ENCODE measurements at regions not wholly inside any gene's neighbourhood (a gene's known extent, or its start where the extent isn't known, plus 50 kb on each side); places are given as distances from the start of the nearest gene placed in this dataset.
"Not testable (repeated sequence)": the region's sequence is repeated elsewhere in the genome, so short reads cannot be mapped to it uniquely, and the experiment has no call there.

DNA sequence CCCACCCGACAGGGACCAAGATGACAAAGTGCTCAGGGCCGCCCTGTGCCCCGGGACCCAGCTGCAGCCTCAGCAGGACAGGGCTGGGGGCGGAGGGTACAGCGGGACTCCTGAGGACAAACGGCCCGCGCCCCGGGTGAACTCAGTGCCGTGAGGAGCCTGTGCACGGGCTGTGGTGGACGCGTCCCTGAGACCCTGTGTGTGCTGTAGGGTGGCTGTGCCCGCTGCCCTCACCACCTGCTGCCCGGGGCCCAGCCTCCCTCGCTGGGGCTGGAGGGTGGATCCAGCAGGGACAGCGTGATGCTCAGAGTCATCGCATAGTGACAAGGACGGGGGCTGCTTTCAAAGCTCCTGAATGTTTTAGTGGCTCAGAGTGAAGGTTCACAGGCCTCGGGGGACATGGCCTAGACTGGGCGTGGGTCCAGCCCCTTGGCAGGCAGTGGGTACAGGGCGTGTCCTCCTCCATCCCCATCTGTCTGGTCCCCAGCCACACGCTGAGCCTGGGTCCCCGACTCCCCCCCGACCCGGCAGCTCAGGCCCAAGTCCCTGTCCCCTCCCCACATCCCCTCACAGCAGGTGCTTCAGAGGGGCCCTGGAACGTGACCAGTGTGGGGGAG lies 172.7 kb downstream of the TMEM121 start:
- not testable (repeated sequence) for DNase-seq

DNA sequence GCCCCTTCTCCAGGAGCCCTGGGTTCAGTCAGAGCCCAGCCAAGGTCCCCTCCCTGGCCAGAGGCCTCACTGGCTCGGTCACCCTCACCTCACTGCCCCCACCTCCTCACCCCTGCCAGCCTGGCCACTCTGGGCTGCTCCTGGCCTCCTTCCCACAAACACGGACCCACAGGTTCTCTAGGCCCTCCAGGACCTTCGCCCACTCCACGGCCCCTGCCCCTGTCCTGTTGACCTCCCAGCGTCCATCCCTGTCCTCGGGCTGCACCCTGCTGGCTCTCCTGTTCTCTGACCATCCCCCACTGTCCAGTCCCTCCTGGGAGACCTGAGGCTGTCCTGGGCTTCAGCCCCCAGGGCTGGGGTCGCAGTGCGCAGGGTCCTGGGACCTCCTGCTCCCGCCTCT lies 173.3 kb downstream of the TMEM121 start:
- not testable (repeated sequence) for DNase-seq

DNA sequence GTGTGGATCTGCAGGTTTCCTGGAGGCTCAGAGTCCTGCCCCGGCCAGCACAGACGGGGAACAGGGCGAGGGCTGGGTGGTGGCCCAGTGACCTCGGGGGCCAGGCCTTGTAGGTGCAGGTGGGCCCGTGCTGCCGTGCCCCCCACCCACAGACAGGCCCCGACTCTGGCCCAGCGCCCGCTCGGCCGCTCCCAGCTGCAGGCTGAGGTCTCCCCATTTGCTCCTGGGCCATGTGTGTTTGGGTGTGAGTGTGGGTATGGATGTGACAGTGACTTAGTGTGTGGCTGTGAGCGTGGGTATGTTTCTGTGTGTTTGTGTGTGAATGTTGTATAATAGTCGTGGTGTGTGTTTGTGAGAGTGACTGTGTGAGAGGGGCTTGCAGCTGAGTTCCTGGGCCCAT lies 173.8 kb downstream of the TMEM121 start:
- not testable (repeated sequence) for DNase-seq

DNA sequence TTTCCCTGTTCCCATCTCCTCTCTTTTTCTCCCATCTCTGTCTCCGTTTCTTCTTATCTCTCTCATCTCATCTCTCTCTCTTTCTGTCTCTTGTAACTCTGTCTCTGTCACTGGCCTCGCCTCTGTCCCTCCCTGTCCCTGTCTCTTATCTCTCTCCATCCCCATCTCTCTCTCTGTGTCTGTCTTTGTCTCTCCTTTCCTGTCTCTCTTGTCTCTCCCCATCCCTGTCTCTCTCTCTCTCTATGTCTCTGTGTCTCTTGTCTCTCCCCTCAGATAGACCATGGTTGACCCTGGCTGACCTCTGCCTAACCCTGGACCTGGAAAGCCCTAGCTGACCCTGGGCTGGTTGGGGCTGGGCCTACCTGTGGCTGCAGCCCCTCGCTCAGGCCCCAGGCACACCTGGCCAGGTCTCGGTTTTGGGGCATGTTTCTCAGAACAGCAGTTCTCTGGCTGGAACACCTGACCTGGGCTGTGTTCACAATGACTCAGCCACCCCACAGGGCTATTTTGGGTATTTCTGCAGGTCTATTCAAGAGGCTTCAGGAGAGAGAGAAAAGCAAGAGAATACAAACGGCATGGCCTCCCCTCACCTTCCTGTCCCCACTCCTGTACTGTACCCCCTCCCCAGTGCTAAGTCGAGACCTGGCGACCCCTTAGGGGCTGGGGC lies 174.4 kb downstream of the TMEM121 start:
- DNase-seq = no peak

DNA sequence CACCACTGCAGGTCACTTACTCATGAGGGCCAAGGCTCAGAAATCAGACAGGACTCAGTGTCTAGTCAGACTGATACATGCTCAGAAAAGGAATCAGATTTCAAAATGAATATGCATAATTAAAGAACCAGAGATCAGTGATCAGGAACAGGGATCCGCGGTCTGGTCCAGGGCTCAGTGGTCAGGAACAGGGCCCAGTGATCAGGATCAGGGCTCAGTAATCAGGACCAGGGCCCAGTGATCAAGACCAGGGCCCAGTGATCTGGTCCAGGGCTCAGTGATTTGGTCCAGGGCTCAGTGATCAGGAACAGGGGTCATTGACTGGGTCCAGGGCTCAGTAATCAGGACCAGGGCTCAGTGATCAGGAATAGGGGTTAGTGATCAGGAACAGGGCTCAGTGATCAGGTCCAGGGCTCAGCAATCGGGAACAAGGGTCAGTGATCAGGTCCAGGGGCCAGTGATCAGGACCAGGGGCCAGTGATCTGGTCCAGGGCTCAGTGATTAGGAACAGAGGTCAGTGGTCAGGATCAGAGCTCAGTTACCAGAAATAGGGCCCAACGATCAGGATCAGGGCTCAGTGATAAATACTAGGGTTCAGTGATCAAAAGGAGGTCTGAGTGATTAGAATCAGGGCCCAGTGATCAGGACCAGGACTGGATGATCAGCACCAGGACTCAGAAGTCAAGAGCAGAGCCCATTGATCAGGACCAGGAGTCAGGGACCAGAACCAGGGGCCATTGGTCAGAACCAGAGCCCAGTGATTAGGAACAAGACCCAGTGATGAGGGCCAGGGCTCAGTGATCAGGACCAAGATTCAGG lies 175.3 kb downstream of the TMEM121 start:
- DNase-seq = no peak

DNA sequence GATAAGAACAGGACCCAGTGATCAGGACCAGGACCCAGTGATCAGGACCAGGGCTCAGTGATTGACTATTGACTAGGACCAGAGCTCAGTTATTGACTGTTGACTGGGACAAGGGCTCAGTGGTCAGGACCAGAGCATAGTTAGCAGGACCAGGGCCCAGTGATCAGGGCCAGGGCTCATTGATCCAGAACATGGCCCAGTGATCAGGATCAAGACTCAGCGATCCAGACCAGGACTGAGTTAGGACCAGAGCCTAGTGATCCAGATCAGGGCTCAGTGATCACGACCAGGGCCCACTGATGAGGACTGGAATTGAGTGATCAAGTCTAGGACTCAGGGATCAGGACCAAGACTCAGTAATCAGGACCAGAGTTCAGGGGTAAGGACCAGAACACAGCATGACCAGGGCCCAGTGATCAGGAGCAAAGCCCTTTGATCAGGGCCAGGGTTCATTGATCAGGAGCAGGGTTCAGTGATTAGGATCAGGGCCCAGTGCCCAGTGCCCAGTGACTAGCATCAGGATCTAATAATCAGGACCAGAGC lies 176.0 kb downstream of the TMEM121 start:
- DNase-seq = no peak

DNA sequence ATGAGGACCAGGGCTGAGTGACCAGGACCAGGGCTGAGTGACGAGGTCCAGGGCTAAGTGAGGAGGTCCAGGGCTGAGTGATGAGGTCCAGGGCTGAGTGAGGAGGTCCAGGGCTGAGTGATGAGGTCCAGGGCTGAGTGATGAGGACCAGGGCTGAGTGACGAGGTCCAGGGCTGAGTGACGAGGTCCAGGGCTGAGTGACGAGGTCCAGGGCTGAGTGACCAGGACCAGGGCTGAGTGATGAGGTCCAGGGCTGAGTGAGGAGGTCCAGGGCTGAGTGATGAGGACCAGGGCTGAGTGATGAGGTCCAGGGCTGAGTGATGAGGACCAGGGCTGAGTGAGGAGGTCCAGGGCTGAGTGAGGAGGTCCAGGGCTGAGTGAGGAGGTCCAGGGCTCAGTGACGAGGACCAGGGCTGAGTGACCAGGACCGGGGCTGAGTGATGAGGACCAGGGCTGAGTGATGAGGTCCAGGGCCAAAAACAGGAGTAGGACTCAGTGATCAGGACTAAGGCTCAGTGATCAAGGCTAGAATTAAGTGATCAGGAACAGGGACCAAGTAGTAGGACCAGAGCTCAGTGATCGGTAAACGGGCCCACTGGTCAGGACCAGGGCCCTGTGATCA lies 176.8 kb downstream of the TMEM121 start:
- not testable (repeated sequence) for DNase-seq

DNA sequence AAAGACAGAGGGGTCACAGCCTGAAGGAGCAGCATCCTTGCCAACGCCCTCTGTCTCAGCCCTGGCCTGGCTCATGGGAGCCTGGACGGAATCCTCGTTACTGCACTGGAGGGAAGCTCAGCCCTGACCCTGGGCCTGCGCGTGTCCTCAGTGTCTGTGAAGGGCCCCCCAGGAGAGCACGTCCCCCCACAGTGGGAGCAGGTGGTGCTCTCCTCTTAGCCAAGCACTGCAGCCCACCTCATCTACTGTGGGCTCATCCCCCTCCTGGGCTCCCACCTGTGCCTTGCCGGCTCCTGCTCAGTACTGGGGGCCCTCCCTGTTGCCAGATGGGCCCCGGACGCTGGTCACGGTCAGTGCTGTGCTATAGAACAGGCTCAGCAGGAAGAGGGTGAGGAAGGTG lies 177.7 kb downstream of the TMEM121 start:
- DNase-seq = not testable (repeated sequence)

DNA sequence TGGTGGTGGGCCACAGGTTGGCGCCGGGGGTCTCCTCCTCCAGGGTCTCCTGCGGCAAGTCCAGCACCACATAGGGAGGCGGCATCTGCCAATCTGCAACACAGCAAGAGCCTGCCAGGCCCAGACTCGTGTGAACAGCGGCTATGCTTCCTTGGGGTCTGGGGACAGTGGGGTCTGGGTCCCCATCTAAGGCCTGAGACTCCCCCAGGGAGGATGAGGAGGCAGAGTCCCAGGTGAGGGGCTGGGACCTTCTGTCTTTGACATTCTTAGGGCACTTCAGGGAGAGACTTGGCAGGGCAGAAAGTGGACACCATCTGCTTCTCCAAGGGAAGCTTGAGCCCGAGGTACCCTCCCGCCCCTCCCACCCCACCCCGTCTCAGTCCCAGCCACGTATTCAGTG lies 178.1 kb downstream of the TMEM121 start:
- not testable (repeated sequence) for DNase-seq

DNA sequence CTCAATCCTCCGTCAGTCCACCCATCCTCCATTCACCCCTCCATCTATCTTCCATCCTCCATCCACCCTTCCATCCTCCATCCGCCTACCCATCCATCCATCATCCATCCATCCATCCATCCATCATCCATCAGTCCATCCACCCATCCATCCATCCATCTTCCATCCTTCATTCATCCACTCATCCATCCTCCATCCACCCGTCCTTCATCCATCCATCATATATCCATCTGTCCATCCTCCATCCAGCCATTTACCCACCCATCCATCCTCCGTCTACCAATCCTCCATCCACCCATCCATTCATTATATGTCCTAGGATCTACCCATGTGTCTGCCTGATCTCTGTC lies 179.1 kb downstream of the TMEM121 start:
- DNase-seq = not testable (repeated sequence)

DNA sequence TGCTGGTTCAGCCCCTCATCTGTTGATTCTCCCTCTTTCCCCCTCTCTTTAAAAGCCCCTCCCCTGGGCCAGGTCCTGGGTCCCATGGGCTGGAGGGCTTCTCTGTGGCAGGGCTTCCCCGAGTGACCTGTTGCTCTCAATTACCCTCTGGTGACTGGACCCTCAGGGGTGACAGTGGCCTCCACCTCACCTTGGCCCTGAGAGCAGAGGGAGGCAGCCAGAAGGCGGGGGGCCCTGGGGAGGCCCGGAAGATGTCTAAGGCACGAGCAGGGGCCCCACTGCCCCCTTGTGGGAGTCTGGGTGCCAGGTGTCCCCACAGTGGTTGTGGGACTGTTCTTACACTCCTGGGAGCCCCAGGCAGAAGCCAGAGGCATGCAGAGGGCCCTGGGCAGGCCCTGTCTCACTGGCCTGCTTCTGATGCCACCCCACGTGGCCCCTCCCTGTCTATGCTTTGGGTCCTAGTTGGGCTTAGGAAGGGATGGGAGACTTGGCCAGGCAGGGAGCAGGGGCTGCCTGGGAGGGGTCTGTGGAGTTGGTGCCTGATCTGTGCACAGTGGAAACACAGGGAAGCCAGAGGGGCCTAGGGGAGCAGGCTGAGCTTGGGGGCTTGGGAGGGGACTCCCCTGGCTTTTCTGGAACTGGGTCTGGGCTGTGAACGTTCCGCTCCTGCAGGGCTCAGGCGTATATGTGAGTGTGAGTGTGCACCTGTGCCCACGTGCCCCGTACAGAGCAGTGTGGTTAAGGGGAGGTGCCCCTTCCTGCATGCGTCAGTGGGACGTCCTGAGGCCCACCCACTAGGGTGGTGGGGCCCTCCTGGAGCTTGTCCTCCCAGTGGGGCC lies 179.7 kb downstream of the TMEM121 start:
- not testable (repeated sequence) for DNase-seq

DNA sequence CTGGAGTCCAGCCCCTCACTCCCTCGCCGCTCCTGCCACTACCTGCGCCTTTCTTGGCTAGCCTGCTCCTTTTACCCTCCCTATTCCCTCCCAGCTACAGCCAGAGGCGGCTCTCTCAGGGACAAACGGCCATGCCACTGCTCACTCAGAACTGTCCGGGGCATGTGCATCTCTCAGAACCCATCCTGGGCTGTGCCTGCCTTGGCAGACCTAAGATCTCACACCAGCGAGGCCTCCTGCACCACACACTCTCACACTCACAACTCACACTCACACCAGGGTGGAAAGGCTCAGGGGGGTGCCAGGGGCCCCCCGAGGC lies 180.3 kb downstream of the TMEM121 start:
- DNase-seq = not testable (repeated sequence)

DNA sequence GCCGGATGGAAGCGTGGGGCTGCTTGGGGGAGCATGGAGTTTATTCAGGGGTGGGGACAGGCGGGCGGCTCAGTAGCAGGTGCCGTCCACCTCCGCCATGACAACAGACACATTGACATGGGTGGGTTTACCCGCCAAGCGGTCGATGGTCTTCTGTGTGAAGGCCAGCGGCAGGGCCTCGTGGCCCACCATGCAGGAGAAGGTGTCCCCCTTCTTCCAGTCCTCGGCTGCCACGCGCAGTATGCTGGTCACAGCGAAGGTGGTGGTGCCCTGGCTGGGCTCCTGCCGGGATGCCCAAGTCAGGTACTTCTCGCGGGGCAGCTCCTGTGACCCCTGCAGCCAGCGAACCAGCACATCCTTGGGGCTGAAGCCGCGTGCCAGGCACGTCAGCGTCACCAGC lies 180.7 kb downstream of the TMEM121 start:
- not testable (repeated sequence) for DNase-seq

DNA sequence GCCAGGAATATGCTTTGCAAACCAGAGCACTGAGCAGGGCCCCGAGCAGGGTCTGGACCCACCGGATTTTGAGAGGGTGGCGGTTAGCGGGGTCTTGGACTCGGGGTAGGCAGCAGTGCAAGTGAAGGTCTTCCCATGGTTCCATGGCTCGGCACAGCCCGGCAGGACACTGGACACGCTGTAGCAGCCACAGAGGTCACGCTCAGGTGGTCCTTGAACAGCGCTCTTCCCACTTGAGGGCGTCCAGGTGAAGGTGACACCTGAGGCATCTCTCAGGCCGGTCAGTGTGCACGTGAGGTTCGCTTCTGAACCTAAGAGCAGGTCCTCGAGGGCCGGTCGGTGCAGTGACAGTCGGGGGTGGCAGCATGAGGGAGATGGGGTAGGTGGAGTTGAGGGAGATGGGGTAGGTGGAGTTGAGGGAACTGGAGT lies 181.4 kb downstream of the TMEM121 start:
- not testable (repeated sequence) for DNase-seq

DNA sequence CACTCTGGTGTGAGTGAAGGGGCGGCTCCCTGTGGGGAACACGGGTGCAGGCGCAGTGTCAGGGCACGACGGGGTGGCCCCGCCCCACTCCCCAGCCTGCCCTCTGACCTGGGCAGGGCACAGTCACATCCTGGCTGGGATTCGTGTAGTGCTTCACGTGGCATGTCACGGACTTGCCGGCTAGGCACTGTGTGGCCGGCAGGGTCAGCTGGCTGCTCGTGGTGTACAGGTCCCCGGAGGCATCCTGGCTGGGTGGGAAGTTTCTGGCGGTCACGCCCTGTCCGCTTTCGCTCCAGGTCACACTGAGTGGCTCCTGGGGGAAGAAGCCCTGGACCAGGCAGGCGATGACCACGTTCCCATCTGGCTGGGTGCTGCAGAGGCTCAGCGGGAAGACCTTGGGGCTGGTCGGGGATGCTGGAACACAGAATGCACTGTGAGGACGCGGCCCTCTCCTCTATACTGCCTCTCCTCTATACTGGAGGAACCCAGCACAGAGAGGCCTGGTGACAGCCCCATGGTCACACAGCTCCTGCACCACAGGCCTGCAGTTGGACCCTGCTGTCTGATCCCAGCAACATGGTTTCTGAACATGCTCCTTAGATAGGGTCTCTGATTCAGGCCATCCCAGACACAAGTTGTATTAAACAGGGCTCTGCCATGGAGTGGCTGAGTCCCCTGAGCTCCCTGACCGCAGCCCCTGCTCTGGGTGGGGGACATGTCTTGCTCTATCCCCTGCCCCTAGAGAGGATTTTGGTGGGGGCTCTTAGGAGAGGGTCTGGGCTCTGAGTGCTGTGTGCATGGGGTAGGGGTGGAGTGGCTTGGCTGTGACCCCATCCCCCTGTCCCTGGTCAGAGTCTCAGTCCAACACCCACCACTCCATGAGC lies 182.1 kb downstream of the TMEM121 start:
- not testable (repeated sequence) for DNase-seq

DNA sequence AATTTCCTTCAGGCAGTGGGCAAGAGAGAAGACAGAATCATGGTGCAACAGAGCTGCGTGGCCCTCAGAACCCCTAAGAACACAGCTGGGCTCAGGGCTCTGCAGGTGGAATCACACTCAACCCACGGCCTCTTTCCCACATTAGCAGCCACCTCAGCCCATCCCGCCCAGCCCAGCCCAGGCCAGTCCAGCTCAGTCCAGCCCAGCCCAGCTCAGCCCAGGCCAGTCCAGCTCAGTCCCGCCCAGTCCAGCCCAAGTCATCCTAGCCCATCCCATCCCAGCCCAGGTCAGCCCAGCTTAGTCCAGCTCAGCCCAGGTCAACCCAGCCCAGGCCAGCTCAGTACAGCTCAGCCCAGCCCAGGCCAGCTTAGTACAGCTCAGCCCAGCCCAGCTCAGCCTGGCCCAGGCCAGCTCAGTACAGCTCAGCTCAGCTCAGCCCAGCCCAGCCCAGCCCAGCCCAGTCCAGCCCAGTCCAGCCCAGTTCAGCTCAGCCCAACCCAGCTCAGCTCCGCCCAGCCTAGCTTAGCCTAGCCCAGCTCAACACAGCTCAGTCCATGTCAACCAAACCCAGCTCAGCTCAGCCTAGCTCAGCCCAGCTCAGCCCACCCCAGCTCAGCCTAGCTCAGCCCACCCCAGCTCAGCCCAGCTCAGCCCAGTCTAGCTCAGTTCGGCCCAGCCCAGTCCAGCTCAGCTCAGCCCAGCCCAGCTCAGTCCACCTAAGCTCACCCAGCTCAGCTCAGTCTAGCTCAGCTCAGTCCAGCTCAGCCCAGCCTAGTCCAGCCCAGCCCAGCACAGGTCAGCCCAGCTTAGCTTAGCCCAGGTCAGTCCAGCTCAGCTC lies 183.1 kb downstream of the TMEM121 start:
- no peak for DNase-seq

DNA sequence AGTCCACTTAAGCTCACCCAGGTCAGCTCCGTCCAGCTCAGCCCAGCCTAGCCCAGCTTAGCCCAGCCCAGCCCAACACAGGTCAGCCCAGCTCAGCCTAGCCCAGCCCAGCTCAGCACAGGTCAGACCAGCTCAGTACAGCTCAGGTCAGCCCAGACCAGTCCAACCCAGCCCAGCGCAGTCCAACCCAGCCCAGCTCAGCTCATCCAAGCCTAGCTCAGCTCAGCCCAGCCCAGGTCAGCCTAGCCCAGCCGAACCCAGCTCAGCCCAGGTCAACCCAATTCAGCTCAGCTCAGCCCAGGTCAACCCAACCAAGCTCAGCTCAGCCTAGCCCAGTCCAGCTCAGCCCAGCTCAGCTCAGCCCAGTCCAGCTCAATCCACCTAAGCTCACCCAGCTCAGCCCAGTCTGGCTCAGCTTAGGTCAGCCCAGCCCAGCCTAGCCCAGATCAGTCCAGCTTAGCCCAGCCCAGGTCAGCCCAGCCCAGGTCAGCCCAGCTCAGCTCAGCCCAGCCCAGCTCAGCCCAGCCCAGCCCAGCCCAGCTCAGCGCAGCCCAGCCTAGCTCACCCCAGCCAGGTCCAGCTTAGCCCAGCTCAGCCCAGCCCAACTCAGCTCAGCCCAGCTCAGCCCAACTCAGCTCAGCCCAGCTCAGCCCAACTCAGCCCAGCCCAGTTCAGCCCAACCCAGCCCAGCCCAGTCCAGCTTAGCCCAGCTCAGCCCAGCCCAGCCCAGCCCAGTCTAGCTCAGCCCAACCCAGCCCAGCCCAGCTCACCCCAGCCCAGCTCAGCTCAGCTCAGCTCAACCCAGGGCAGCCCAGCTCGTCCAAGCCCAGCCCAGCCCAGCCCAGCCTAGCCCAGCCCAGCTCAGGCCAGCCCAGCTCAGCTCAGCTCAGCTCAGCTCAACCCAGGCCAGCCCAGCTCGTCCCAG lies 184.0 kb downstream of the TMEM121 start:
- no peak for DNase-seq

DNA sequence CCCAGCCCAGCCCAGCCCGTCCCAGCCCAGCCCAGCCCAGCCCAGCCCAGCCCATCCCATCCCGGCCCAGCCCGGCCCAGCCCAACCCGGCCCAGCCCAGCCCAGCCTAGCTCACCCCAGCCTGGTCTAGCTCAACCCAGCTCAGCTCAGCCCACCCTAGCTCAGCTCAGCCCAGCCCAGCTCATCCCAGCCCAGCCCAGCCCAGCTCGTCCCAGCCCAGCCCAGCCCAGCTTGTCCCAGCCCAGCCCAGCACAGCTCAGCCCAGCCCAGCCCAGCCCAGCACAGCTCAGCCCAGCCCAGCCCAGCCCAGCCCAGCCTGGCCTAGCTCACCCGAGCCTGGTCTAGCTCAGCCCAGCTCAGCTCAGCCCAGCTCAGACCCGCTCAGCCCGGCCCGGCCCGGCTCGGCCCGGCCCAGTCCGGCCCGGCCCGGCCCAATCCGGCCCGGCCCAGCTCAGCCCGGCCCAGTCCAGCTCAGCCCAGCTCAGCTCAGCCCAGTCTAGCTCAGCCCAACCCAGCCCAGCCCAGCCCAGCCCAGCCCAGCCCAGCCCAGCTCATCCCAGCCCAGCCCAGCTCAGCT lies 184.7 kb downstream of the TMEM121 start:
- DNase-seq = no peak

Data from left hindlimb (tissue), 1 donor.